GM10266 (cell line): ENCODE measurements at regions not wholly inside any gene's neighbourhood (a gene's known extent, or its start where the extent isn't known, plus 50 kb on each side); places are given as distances from the start of the nearest gene placed in this dataset.

Source experiments
- DNase-seq: peaks from one replicate; pipeline ENCODE4 v3.0.0; 2012; ENCODE audit errors: extremely low spot score
- TF ChIP-seq, protein P1 (sequence below): IDR thresholded peaks from 2 replicates; pipeline ENCODE4 v1.5.1; 2012; ENCODE audit warnings: mild to moderate bottlenecking, low read depth; ENCODE audit not compliant: control insufficient read depth, insufficient read depth; ENCODE audit errors: missing control alignments

- no peak for DNase-seq
- TF ChIP-seq, protein P1, sequence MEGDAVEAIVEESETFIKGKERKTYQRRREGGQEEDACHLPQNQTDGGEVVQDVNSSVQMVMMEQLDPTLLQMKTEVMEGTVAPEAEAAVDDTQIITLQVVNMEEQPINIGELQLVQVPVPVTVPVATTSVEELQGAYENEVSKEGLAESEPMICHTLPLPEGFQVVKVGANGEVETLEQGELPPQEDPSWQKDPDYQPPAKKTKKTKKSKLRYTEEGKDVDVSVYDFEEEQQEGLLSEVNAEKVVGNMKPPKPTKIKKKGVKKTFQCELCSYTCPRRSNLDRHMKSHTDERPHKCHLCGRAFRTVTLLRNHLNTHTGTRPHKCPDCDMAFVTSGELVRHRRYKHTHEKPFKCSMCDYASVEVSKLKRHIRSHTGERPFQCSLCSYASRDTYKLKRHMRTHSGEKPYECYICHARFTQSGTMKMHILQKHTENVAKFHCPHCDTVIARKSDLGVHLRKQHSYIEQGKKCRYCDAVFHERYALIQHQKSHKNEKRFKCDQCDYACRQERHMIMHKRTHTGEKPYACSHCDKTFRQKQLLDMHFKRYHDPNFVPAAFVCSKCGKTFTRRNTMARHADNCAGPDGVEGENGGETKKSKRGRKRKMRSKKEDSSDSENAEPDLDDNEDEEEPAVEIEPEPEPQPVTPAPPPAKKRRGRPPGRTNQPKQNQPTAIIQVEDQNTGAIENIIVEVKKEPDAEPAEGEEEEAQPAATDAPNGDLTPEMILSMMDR: no peak
Observed at GRCh38 chr12:92438641-92439419, 264.0 kb upstream of the PLEKHG7 start.

DNA sequence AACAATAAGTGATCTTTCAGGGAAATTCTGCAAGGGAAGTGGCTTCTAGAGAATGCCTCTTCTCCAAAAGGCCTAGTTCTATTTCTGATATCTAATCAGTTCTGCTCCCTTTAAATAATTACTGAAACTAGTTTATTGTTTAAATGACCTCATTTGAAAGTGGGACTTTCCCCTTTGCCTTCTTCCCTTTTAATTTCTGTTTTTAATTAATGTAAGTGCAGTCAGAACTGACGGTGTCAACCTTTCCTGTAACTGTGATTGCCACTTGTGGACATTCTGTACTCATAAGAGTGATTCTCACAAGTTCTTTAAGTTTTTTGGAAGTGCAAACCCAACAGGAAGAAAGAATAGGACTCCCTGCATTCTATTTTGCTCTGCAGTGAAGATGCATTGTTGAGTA is 265.3 kb upstream of the PLEKHG7 start:
- no peak for DNase-seq
- TF ChIP-seq, protein P1: no peak

DNA sequence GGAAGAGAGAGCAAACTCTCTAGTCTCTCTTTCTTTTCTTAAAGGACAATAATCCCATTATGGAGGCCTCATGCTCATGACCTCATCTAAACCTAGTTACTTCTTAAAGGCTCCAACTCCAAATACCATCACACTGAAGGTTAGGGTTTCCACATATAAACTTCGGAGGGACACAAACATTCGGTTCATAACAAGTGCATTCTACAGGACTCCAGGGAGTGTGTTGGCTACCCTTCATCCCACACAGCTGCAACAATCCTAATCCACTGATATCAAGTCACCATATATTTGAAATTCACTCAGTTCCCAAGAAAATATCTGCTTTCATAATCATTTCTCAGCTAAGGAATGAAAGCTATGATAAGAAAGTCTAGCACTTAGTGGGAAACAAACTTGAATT is 265.9 kb upstream of the PLEKHG7 start:
- no peak for DNase-seq
- TF ChIP-seq, protein P1: no peak

- no peak for DNase-seq
- TF ChIP-seq, protein P1: no peak
Observed at GRCh38 chr12:92434607-92435025, 268.2 kb upstream of the PLEKHG7 start.

GRCh38 chr12:92432724-92433441 is 269.9 kb upstream of the PLEKHG7 start:
- TF ChIP-seq, protein P1: no peak
- peak; percentile 19 for DNase-seq

GRCh38 chr12:92431146-92431545 is 271.6 kb upstream of the PLEKHG7 start:
- DNase-seq: no peak
- TF ChIP-seq, protein P1: peak; percentile 27

DNA sequence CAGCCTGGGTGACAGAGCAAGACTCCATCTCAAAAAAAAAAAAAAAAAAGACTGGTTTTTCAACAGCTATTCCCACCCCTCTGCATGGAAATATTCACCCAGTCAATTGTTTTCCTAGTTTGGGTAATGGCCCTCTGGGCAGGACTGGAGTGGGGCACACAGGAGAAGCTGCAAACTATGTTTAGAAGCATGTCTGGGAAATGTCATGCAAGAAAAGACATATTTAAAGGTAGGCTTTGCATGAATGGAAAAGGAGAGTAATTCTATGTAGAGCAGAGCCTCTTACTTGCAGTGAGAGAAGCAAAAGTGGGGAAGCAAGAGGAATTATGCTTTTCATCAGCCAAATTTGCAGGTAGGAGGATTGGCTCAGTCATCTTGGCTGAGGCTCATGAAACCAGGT is 276.5 kb upstream of the PLEKHG7 start:
- no peak for DNase-seq
- TF ChIP-seq, protein P1: no peak
